H1 (cell line): ENCODE measurements at regions not wholly inside any gene's neighbourhood (a gene's known extent, or its start where the extent isn't known, plus 50 kb on each side); places are given as distances from the start of the nearest gene placed in this dataset.

Source experiments
- BACH1 ChIP-seq: IDR thresholded peaks from 2 replicates; pipeline ENCODE4 v1.6.1; 2012; ENCODE audit warnings: low read length, improper control_type of control experiment
- CHD1 ChIP-seq: IDR thresholded peaks from 2 replicates; pipeline ENCODE4 v1.6.1; 2012; ENCODE audit warnings: low read depth, low read length, improper control_type of control experiment
- GABPA ChIP-seq: IDR thresholded peaks from 2 replicates; pipeline ENCODE4 v1.6.1; 2011; ENCODE audit warnings: mild to moderate bottlenecking, low read length, moderate library complexity, borderline replicate concordance; ENCODE audit not compliant: insufficient read depth
- NRF1 ChIP-seq: IDR thresholded peaks from 2 replicates; pipeline ENCODE4 v1.6.1; 2011; ENCODE audit warnings: mild to moderate bottlenecking, low read depth, low read length, improper control_type of control experiment
- SIX5 ChIP-seq: IDR thresholded peaks from 2 replicates; pipeline ENCODE4 v1.6.1; 2011; ENCODE audit warnings: mild to moderate bottlenecking, low read depth, low read length
- TF ChIP-seq, protein P1 (sequence below): fragments of 300-600 bp; sonication (generic); IDR thresholded peaks from 2 replicates; pipeline ENCODE4 v1.7.1; 2012; ENCODE audit warnings: low read length, moderate library complexity, mild to moderate bottlenecking, inconsistent platforms; ENCODE audit not compliant: insufficient replicate concordance
- TF ChIP-seq, protein P2 (sequence below): IDR thresholded peaks from 2 replicates; pipeline ENCODE4 v1.6.1; 2012; ENCODE audit warnings: low read length, inconsistent platforms
- TF ChIP-seq, protein P3 (sequence below): IDR thresholded peaks from 2 replicates; pipeline ENCODE4 v1.6.1; 2011; ENCODE audit warnings: low read depth, mild to moderate bottlenecking, low read length; ENCODE audit not compliant: insufficient read depth
- TF ChIP-seq, protein P4 (sequence below): IDR thresholded peaks from 2 replicates; pipeline ENCODE4 v1.6.1; 2012; ENCODE audit warnings: inconsistent platforms

DNA sequence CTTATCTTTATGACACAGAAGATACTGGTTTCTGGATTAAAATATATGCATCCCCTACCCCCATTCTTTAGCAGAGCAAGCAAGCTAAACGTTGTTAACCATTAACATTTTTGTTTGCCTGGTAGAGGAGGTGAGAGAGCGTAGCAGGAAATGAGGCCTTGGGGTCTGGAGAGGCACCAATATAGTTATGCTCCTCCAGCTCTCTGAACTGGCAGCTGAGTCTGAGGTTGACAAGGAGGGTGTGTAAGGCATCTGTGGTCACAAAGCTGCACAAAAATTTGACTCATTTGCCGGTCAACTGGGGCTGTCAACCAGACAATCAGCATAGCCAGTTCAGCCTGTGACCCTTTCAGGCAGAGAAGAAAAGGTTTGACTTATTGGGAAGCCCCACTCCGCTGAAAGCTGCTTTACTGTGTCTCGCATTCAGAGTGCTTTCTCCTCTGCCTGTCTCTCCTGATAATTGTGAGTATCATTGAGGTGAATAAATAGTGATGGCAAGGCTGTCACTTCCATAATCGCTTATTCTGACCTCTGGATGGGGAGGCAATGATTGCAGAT, 647.5 kb upstream of the SETBP1 start (continued):
- TF ChIP-seq, protein P1, sequence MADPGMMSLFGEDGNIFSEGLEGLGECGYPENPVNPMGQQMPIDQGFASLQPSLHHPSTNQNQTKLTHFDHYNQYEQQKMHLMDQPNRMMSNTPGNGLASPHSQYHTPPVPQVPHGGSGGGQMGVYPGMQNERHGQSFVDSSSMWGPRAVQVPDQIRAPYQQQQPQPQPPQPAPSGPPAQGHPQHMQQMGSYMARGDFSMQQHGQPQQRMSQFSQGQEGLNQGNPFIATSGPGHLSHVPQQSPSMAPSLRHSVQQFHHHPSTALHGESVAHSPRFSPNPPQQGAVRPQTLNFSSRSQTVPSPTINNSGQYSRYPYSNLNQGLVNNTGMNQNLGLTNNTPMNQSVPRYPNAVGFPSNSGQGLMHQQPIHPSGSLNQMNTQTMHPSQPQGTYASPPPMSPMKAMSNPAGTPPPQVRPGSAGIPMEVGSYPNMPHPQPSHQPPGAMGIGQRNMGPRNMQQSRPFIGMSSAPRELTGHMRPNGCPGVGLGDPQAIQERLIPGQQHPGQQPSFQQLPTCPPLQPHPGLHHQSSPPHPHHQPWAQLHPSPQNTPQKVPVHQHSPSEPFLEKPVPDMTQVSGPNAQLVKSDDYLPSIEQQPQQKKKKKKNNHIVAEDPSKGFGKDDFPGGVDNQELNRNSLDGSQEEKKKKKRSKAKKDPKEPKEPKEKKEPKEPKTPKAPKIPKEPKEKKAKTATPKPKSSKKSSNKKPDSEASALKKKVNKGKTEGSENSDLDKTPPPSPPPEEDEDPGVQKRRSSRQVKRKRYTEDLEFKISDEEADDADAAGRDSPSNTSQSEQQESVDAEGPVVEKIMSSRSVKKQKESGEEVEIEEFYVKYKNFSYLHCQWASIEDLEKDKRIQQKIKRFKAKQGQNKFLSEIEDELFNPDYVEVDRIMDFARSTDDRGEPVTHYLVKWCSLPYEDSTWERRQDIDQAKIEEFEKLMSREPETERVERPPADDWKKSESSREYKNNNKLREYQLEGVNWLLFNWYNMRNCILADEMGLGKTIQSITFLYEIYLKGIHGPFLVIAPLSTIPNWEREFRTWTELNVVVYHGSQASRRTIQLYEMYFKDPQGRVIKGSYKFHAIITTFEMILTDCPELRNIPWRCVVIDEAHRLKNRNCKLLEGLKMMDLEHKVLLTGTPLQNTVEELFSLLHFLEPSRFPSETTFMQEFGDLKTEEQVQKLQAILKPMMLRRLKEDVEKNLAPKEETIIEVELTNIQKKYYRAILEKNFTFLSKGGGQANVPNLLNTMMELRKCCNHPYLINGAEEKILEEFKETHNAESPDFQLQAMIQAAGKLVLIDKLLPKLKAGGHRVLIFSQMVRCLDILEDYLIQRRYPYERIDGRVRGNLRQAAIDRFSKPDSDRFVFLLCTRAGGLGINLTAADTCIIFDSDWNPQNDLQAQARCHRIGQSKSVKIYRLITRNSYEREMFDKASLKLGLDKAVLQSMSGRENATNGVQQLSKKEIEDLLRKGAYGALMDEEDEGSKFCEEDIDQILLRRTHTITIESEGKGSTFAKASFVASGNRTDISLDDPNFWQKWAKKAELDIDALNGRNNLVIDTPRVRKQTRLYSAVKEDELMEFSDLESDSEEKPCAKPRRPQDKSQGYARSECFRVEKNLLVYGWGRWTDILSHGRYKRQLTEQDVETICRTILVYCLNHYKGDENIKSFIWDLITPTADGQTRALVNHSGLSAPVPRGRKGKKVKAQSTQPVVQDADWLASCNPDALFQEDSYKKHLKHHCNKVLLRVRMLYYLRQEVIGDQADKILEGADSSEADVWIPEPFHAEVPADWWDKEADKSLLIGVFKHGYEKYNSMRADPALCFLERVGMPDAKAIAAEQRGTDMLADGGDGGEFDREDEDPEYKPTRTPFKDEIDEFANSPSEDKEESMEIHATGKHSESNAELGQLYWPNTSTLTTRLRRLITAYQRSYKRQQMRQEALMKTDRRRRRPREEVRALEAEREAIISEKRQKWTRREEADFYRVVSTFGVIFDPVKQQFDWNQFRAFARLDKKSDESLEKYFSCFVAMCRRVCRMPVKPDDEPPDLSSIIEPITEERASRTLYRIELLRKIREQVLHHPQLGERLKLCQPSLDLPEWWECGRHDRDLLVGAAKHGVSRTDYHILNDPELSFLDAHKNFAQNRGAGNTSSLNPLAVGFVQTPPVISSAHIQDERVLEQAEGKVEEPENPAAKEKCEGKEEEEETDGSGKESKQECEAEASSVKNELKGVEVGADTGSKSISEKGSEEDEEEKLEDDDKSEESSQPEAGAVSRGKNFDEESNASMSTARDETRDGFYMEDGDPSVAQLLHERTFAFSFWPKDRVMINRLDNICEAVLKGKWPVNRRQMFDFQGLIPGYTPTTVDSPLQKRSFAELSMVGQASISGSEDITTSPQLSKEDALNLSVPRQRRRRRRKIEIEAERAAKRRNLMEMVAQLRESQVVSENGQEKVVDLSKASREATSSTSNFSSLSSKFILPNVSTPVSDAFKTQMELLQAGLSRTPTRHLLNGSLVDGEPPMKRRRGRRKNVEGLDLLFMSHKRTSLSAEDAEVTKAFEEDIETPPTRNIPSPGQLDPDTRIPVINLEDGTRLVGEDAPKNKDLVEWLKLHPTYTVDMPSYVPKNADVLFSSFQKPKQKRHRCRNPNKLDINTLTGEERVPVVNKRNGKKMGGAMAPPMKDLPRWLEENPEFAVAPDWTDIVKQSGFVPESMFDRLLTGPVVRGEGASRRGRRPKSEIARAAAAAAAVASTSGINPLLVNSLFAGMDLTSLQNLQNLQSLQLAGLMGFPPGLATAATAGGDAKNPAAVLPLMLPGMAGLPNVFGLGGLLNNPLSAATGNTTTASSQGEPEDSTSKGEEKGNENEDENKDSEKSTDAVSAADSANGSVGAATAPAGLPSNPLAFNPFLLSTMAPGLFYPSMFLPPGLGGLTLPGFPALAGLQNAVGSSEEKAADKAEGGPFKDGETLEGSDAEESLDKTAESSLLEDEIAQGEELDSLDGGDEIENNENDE: no peak
- TF ChIP-seq, protein P2, sequence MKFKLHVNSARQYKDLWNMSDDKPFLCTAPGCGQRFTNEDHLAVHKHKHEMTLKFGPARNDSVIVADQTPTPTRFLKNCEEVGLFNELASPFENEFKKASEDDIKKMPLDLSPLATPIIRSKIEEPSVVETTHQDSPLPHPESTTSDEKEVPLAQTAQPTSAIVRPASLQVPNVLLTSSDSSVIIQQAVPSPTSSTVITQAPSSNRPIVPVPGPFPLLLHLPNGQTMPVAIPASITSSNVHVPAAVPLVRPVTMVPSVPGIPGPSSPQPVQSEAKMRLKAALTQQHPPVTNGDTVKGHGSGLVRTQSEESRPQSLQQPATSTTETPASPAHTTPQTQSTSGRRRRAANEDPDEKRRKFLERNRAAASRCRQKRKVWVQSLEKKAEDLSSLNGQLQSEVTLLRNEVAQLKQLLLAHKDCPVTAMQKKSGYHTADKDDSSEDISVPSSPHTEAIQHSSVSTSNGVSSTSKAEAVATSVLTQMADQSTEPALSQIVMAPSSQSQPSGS: no peak
- TF ChIP-seq NRF1: no peak
- no peak for TF ChIP-seq GABPA
- no peak for TF ChIP-seq BACH1
- TF ChIP-seq SIX5: no peak
- no peak for TF ChIP-seq CHD1
- TF ChIP-seq, protein P3, sequence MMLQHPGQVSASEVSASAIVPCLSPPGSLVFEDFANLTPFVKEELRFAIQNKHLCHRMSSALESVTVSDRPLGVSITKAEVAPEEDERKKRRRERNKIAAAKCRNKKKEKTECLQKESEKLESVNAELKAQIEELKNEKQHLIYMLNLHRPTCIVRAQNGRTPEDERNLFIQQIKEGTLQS: no peak
- TF ChIP-seq, protein P4, sequence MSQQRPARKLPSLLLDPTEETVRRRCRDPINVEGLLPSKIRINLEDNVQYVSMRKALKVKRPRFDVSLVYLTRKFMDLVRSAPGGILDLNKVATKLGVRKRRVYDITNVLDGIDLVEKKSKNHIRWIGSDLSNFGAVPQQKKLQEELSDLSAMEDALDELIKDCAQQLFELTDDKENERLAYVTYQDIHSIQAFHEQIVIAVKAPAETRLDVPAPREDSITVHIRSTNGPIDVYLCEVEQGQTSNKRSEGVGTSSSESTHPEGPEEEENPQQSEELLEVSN: no peak
